ENCODE measurements at regions not wholly inside any gene's neighbourhood (a gene's known extent, or its start where the extent isn't known, plus 50 kb on each side); places are given as distances from the start of the nearest gene placed in this dataset.

GRCh38 chr18:56461151-56461550, 177.2 kb downstream of the TXNL1 start:
- Histone ChIP-seq H3K4me3 (no peak overlapping the region), H3K27ac (peak overlapping the region in 1 of 2 donors; percentile 53), H3K9me3 (peaks cover 0 to 26% of the 10 kb centered on the region in 2 donors), H3K36me3 (no peaks in the 10 kb centered on the region), H3K4me1 (peaks cover 0 to 16% of the 10 kb centered on the region in 2 donors), H3K27me3 (no peaks in the 10 kb centered on the region)
- no peak for TF ChIP-seq CTCF (IDR thresholded peaks at IDR 0.05)
- no peak for DNase-seq
- intact Hi-C loops (cut with DNase I) = no loop called here
- no peak for ATAC-seq

- intact Hi-C loops (cut with DNase I) = no loop called here
- ATAC-seq (no peak), DNase-seq (no peak)
- peak overlapping the region in 1 of 2 donors; percentile 53 for H3K27ac ChIP-seq
- no peaks in the 10 kb centered on the region for H3K27me3 ChIP-seq
- no peak for TF ChIP-seq CTCF (IDR thresholded peaks at IDR 0.05)
- peaks cover 0 to 22% of the 10 kb centered on the region in 2 donors for H3K9me3 ChIP-seq
- no peak overlapping the region for H3K4me3 ChIP-seq
- H3K36me3 ChIP-seq = no peaks in the 10 kb centered on the region
- H3K4me1 ChIP-seq = peaks cover 0 to 16% of the 10 kb centered on the region in 2 donors
These were observed 177.8 kb downstream of the TXNL1 start for GRCh38 chr18:56460581-56460980.

- H3K27ac ChIP-seq = peak overlapping the region in 1 of 2 donors; percentile 53
- H3K36me3 ChIP-seq = no peaks in the 10 kb centered on the region
- no peaks in the 10 kb centered on the region for H3K27me3 ChIP-seq
- no peak for TF ChIP-seq CTCF (IDR thresholded peaks at IDR 0.05)
- ATAC-seq (peak; percentile 44), DNase-seq (no peak)
- H3K9me3 ChIP-seq = peaks cover 0 to 6% of the 10 kb centered on the region in 2 donors
- peaks cover 0 to 16% of the 10 kb centered on the region in 2 donors for H3K4me1 ChIP-seq
- no peak overlapping the region for H3K4me3 ChIP-seq
- intact Hi-C loops (cut with DNase I) = no loop called here
These were observed 179.4 kb downstream of the TXNL1 start for GRCh38 chr18:56458770-56459712.

- ATAC-seq (no peak), DNase-seq (no peak)
- Histone ChIP-seq H3K27ac (no peak overlapping the region), H3K27me3 (no peaks in the 10 kb centered on the region), H3K9me3 (no peaks in the 10 kb centered on the region), H3K4me3 (no peak overlapping the region), H3K4me1 (peaks cover 0 to 14% of the 10 kb centered on the region in 2 donors), H3K36me3 (no peaks in the 10 kb centered on the region)
- intact Hi-C loops (cut with DNase I) = no loop called here
- no peak for TF ChIP-seq CTCF (IDR thresholded peaks at IDR 0.05)
These were observed 182.5 kb downstream of the TXNL1 start for GRCh38 chr18:56455874-56456273.

- no peak overlapping the region for H3K27ac ChIP-seq
- intact Hi-C loops (cut with DNase I) = no loop called here
These were observed 183.3 kb downstream of the TXNL1 start for GRCh38 chr18:56455141-56455540.

More at GRCh38 chr18:56455141-56455540, 183.3 kb downstream of the TXNL1 start:
- H3K36me3 ChIP-seq = no peaks in the 10 kb centered on the region
- no peak for ATAC-seq
- no peak for DNase-seq
- no peaks in the 10 kb centered on the region for H3K27me3 ChIP-seq
- H3K4me3 ChIP-seq = no peak overlapping the region
- H3K4me1 ChIP-seq = peaks cover 0 to 6% of the 10 kb centered on the region in 2 donors
- TF ChIP-seq CTCF (IDR thresholded peaks at IDR 0.05) = no peak
- no peaks in the 10 kb centered on the region for H3K9me3 ChIP-seq
